Esophagus (tissue), 2 donors: ENCODE measurements at regions not wholly inside any gene's neighbourhood (a gene's known extent, or its start where the extent isn't known, plus 50 kb on each side); places are given as distances from the start of the nearest gene placed in this dataset.
"Not testable (repeated sequence)": the region's sequence is repeated elsewhere in the genome, so short reads cannot be mapped to it uniquely, and the experiment has no call there.

Experiments
- H3K27ac ChIP-seq, 2 donors: one replicate each; pipeline ENCODE4 v1.5.1; 2013; ENCODE audit warnings: low read depth in 2 of 2, mild to moderate bottlenecking in 2 of 2, inconsistent platforms in 1 of 2, low read length in 1 of 2, moderate library complexity in 1 of 2
- H3K27me3 ChIP-seq, 2 donors: one replicate each; pipeline ENCODE4 v1.6.1; 2013; ENCODE audit warnings: low read length in 2 of 2, control low read depth in 1 of 2, mild to moderate bottlenecking in 1 of 2; ENCODE audit not compliant: insufficient read depth in 2 of 2, control insufficient read depth in 1 of 2
- H3K36me3 ChIP-seq, 2 donors: one replicate each; pipeline ENCODE4 v1.6.1; 2013; ENCODE audit warnings: low read length in 1 of 2; ENCODE audit not compliant: control insufficient read depth in 2 of 2, insufficient read depth in 2 of 2
- H3K4me1 ChIP-seq, 2 donors: one replicate each; pipeline ENCODE4 v1.6.1; 2013; ENCODE audit warnings: low read length in 1 of 2; ENCODE audit not compliant: control insufficient read depth in 2 of 2, insufficient read depth in 2 of 2
- H3K4me3 ChIP-seq, 2 donors: one replicate each; pipeline ENCODE4 v1.5.1; 2013; ENCODE audit warnings: low read length in 2 of 2, mild to moderate bottlenecking in 2 of 2, low read depth in 1 of 2, moderate library complexity in 1 of 2
- H3K9me3 ChIP-seq, 2 donors: one replicate each; pipeline ENCODE4 v1.6.1; 2013; ENCODE audit warnings: mild to moderate bottlenecking in 2 of 2, low read depth in 1 of 2, low read length in 1 of 2, moderate library complexity in 1 of 2; ENCODE audit not compliant: control insufficient read depth in 2 of 2, insufficient read depth in 1 of 2
- WGBS, 2 donors: extraction: QIAGEN DNeasy Blood & Tissue Kit; methylation state at CpG; one replicate each; pipeline ENCODE4 v1.1.7; 2013; 5-methylcytosine and 5-hydroxymethylcytosine counted together
- donor health status: healthy with polysubstance abuse.
- donor health status: Bipolar disorder and iron deficiency.

GRCh38 chr18:4704781-4705180 is 249.7 kb upstream of the DLGAP1 start:
- WGBS, 2 donors = 34 to 48% methylated on average over 3 of the region's 3 CpGs
- H3K4me3 ChIP-seq = no peak overlapping the region
- H3K9me3 ChIP-seq = no peaks in the 10 kb centered on the region
- H3K4me1 ChIP-seq = no peaks in the 10 kb centered on the region
- H3K36me3 ChIP-seq = no peaks in the 10 kb centered on the region
- no peak overlapping the region for H3K27ac ChIP-seq
- H3K27me3 ChIP-seq = no peaks in the 10 kb centered on the region

GRCh38 chr18:4691836-4692235 is 236.7 kb upstream of the DLGAP1 start:
- 91 to 92% methylated on average over 17 of the region's 17 CpGs for WGBS, 2 donors
- Histone ChIP-seq H3K4me1 (no peaks in the 10 kb centered on the region), H3K36me3 (no peaks in the 10 kb centered on the region), H3K27me3 (no peaks in the 10 kb centered on the region), H3K9me3 (peaks cover 0 to 4% of the 10 kb centered on the region in 2 donors), H3K27ac (no peak overlapping the region), H3K4me3 (no peak overlapping the region)

- H3K27me3 ChIP-seq, H3K4me3 ChIP-seq, H3K27ac ChIP-seq, H3K4me1 ChIP-seq, H3K9me3 ChIP-seq, H3K36me3 ChIP-seq: not testable (repeated sequence)
- 90 to 91% methylated on average over 5 of the region's 5 CpGs for WGBS, 2 donors
Measured at GRCh38 chr18:4678685-4679084, 223.6 kb upstream of the DLGAP1 start.

DNA sequence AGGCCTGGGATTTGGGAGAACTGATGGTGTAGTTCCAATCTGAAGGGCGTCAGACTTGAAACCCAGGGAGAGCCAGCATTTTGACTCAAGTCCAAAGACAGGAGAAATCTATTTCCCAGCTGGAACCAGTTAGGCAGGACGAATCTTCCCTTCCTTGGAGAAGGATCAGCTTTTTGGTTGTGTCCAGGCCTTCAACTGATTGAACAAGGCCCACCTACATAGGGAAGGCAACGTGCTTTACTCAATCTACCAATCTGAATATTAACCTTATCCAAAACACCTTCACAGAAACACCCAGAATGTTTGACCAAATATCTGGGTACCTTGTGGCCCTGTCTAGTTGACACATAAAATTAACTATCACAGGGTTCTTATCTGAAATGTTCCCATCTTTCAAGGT is 221.9 kb upstream of the DLGAP1 start:
- H3K27ac ChIP-seq = no peak overlapping the region
- H3K4me1 ChIP-seq = no peaks in the 10 kb centered on the region
- 65 to 67% methylated on average over 3 of the region's 3 CpGs for WGBS, 2 donors
- H3K36me3 ChIP-seq = no peaks in the 10 kb centered on the region
- no peaks in the 10 kb centered on the region for H3K27me3 ChIP-seq
- no peaks in the 10 kb centered on the region for H3K9me3 ChIP-seq
- H3K4me3 ChIP-seq = no peak overlapping the region

DNA sequence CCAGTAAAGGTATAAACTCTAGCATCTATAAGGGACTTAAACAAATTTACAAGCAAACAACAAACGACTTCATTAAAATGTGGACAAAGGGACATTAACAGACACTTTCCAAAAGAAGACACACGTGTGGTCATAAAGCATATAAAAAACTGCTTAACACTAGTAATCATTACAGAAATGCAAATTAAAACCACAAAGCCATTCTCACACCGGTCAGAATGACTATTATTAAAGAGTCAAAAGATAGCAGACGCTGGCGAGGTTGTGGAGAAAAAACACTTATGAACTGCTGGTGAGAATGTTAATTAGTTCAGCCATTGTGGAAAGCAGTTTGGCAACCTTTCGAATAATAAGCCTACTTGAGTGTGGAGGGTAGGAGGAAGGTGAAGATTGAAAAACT is 217.1 kb upstream of the DLGAP1 start:
- 82 to 84% methylated on average over 6 of the region's 6 CpGs for whole genome bisulfite sequencing, 2 donors

GRCh38 chr18:4658804-4659203 is 203.7 kb upstream of the DLGAP1 start:
- H3K4me3 ChIP-seq = no peak overlapping the region
- H3K36me3 ChIP-seq = no peaks in the 10 kb centered on the region
- H3K9me3 ChIP-seq = no peaks in the 10 kb centered on the region
- H3K4me1 ChIP-seq = no peaks in the 10 kb centered on the region
- H3K27ac ChIP-seq = no peak overlapping the region
- no peaks in the 10 kb centered on the region for H3K27me3 ChIP-seq

More for the DNA sequence above, 217.1 kb upstream of the DLGAP1 start:
- no peaks in the 10 kb centered on the region for H3K36me3 ChIP-seq
- no peaks in the 10 kb centered on the region for H3K4me1 ChIP-seq
- H3K27me3 ChIP-seq = no peaks in the 10 kb centered on the region
- H3K27ac ChIP-seq = no peak overlapping the region
- no peaks in the 10 kb centered on the region for H3K9me3 ChIP-seq
- no peak overlapping the region for H3K4me3 ChIP-seq

DNA sequence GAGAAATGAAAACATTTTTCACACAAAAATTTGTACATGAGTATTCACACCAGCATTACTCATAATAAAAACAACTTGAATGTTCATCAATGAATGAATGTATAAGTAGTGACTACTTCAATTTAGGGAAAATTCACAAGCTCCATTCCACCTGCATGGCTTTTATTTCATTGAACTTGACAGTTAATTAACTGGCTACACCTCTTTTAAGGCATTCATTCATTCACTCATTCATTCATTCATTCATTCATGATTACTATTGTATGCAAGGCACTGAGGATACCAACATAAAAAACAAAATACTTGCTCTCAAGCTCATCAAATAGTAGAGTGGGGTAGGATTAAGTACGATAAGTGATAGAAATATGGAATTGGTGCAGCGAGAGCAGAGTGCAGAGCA is 198.3 kb upstream of the DLGAP1 start:
- WGBS, 2 donors = 95% methylated on average over 2 of the region's 2 CpGs
- Histone ChIP-seq H3K9me3 (no peaks in the 10 kb centered on the region), H3K4me3 (no peak overlapping the region), H3K27me3 (no peaks in the 10 kb centered on the region), H3K36me3 (no peaks in the 10 kb centered on the region), H3K27ac (no peak overlapping the region), H3K4me1 (no peaks in the 10 kb centered on the region)

- no peak overlapping the region for H3K27ac ChIP-seq
- H3K9me3 ChIP-seq = no peaks in the 10 kb centered on the region
- H3K36me3 ChIP-seq = no peaks in the 10 kb centered on the region
- 68 to 71% methylated on average over 5 of the region's 5 CpGs for WGBS, 2 donors
- no peak overlapping the region for H3K4me3 ChIP-seq
- no peaks in the 10 kb centered on the region for H3K4me1 ChIP-seq
- no peaks in the 10 kb centered on the region for H3K27me3 ChIP-seq
Measured at GRCh38 chr18:4641771-4642368, 186.8 kb upstream of the DLGAP1 start.

GRCh38 chr18:4640349-4641012 is 185.4 kb upstream of the DLGAP1 start:
- Histone ChIP-seq H3K36me3 (no peaks in the 10 kb centered on the region), H3K27me3 (no peaks in the 10 kb centered on the region), H3K4me3 (no peak overlapping the region), H3K9me3 (no peaks in the 10 kb centered on the region), H3K27ac (no peak overlapping the region), H3K4me1 (no peaks in the 10 kb centered on the region)
- WGBS, 2 donors = 61 to 68% methylated on average over 3 of the region's 3 CpGs

GRCh38 chr18:4639628-4640310 is 184.7 kb upstream of the DLGAP1 start:
- no peaks in the 10 kb centered on the region for H3K9me3 ChIP-seq

More at GRCh38 chr18:4639628-4640310, 184.7 kb upstream of the DLGAP1 start:
- 49 to 58% methylated on average over 6 of the region's 6 CpGs for WGBS, 2 donors
- no peak overlapping the region for H3K27ac ChIP-seq
- H3K4me1 ChIP-seq = no peaks in the 10 kb centered on the region
- no peaks in the 10 kb centered on the region for H3K27me3 ChIP-seq
- no peak overlapping the region for H3K4me3 ChIP-seq
- no peaks in the 10 kb centered on the region for H3K36me3 ChIP-seq
